ENCODE measurements at regions not wholly inside any gene's neighbourhood (a gene's known extent, or its start where the extent isn't known, plus 50 kb on each side); places are given as distances from the start of the nearest gene placed in this dataset.
"Not testable (repeated sequence)": the region's sequence is repeated elsewhere in the genome, so short reads cannot be mapped to it uniquely, and the experiment has no call there.

- no peak for DNase-seq
These were observed 735.6 kb upstream of the GBE1 start for GRCh38 chr3:82496890-82497560.

- no peak for DNase-seq
These were observed 734.2 kb upstream of the GBE1 start for GRCh38 chr3:82495655-82496054.

- DNase-seq: no peak
These were observed 733.6 kb upstream of the GBE1 start for GRCh38 chr3:82494977-82495489.

- no peak for DNase-seq
These were observed 732.4 kb upstream of the GBE1 start for GRCh38 chr3:82493858-82494257.

- DNase-seq: no peak
These were observed 713.9 kb upstream of the GBE1 start for GRCh38 chr3:82475306-82475705.

- DNase-seq: no peak
These were observed 713.3 kb upstream of the GBE1 start for GRCh38 chr3:82474711-82475110.

GRCh38 chr3:82473864-82474541, 712.6 kb upstream of the GBE1 start:
- no peak for DNase-seq

GRCh38 chr3:82467051-82467450, 705.6 kb upstream of the GBE1 start:
- DNase-seq: no peak

- no peak for DNase-seq
These were observed 701.5 kb upstream of the GBE1 start for GRCh38 chr3:82462977-82463376.

GRCh38 chr3:82461049-82461889, 699.8 kb upstream of the GBE1 start:
- DNase-seq: no peak

GRCh38 chr3:82448320-82448719, 686.9 kb upstream of the GBE1 start:
- no peak for DNase-seq

GRCh38 chr3:82428821-82429220, 667.4 kb upstream of the GBE1 start:
- DNase-seq: not testable (repeated sequence)

- DNase-seq: no peak
These were observed 662.5 kb upstream of the GBE1 start for GRCh38 chr3:82424031-82424339.

- DNase-seq: no peak
These were observed 662.0 kb upstream of the GBE1 start for GRCh38 chr3:82423268-82424030.

- no peak for DNase-seq
These were observed 655.4 kb upstream of the GBE1 start for GRCh38 chr3:82416830-82417229.

- DNase-seq: no peak
These were observed 654.9 kb upstream of the GBE1 start for GRCh38 chr3:82416349-82416748.

- DNase-seq: no peak
These were observed 651.7 kb upstream of the GBE1 start for GRCh38 chr3:82413171-82413570.

- DNase-seq: no peak
These were observed 648.9 kb upstream of the GBE1 start for GRCh38 chr3:82410366-82410765.

- DNase-seq: no peak
These were observed 648.4 kb upstream of the GBE1 start for GRCh38 chr3:82409842-82410241.

GRCh38 chr3:82392203-82392775, 630.8 kb upstream of the GBE1 start:
- DNase-seq: no peak

GRCh38 chr3:82390868-82391267, 629.4 kb upstream of the GBE1 start:
- no peak for DNase-seq

GRCh38 chr3:82386647-82387046, 625.2 kb upstream of the GBE1 start:
- DNase-seq: no peak

GRCh38 chr3:82384181-82384580, 622.7 kb upstream of the GBE1 start:
- no peak for DNase-seq

All from DMS 273 treated with DMSO at 0.1 percent for 48 hours (cell line).